ENCODE measurements at regions not wholly inside any gene's neighbourhood (a gene's known extent, or its start where the extent isn't known, plus 50 kb on each side); places are given as distances from the start of the nearest gene placed in this dataset.
A peak's percentile ranks its signal among the peaks of the same experiment; 100 is the strongest.

GRCh38 chr18:11268741-11269233, 119.4 kb upstream of the PIEZO2 start:
- H3K27ac ChIP-seq = no peak overlapping the region
- H3K9me3 Mint-ChIP-seq = peaks cover 16% of the 10 kb centered on the region
- H3K4me3 Mint-ChIP-seq = no peak overlapping the region

GRCh38 chr18:11268153-11268552, 118.8 kb upstream of the PIEZO2 start:
- Mint-ChIP-seq H3K27me3 (ENCODE audit: insufficient read depth, low read depth) (no peaks in the 10 kb centered on the region), H3K36me3 (no peaks in the 10 kb centered on the region), H3K4me1 (peaks cover 5% of the 10 kb centered on the region), H3K27ac (no peak overlapping the region), H3K4me3 (no peak overlapping the region), H3K9me3 (peaks cover 22% of the 10 kb centered on the region)
- no peak for TF ChIP-seq EZH2phosphoT487 (IDR thresholded peaks at IDR 0.05)
- TF ChIP-seq EZH2 (IDR thresholded peaks at IDR 0.05) = no peak
- no peak for TF ChIP-seq CTCF (IDR thresholded peaks at IDR 0.05)
- no peaks in the 10 kb centered on the region for H3F3A ChIP-seq (ENCODE audit: low read depth)
- H2AFZ ChIP-seq (replicated peaks) = peak overlapping the region; percentile 59
- H3K36me3 ChIP-seq = no peaks in the 10 kb centered on the region
- H3K9me3 ChIP-seq (ENCODE audit: low read depth) = peaks cover 8% of the 10 kb centered on the region
- H3K79me2 ChIP-seq (ENCODE audit: low read depth) = no peaks in the 10 kb centered on the region
- peaks cover 18% of the 10 kb centered on the region for H3K4me1 ChIP-seq
- no peak overlapping the region for H3K9ac ChIP-seq
- no peak overlapping the region for H3K27ac ChIP-seq
- DNase-seq (ENCODE audit: low spot score) = no peak
- no peak overlapping the region for H3K4me2 ChIP-seq
- no peak overlapping the region for H3K4me3 ChIP-seq
- H4K20me1 ChIP-seq (ENCODE audit: low read depth) = no peaks in the 10 kb centered on the region
- no peaks in the 10 kb centered on the region for H3K27me3 ChIP-seq

More at GRCh38 chr18:11268741-11269233, 119.4 kb upstream of the PIEZO2 start:
- Histone ChIP-seq H3K27me3 (no peaks in the 10 kb centered on the region), H3K79me2 (ENCODE audit: low read depth) (no peaks in the 10 kb centered on the region), H3K4me2 (no peak overlapping the region), H3K4me1 (peaks cover 18% of the 10 kb centered on the region), H3K9me3 (ENCODE audit: low read depth) (peaks cover 3% of the 10 kb centered on the region), H4K20me1 (ENCODE audit: low read depth) (no peaks in the 10 kb centered on the region), H3K9ac (no peak overlapping the region), H3K36me3 (no peaks in the 10 kb centered on the region), H3K4me3 (no peak overlapping the region), H2AFZ (replicated peaks) (peak overlapping the region; percentile 59), H3F3A (ENCODE audit: low read depth) (no peaks in the 10 kb centered on the region)
- peaks cover 5% of the 10 kb centered on the region for H3K4me1 Mint-ChIP-seq
- no peaks in the 10 kb centered on the region for H3K36me3 Mint-ChIP-seq
- H3K27me3 Mint-ChIP-seq (ENCODE audit: insufficient read depth, low read depth) = no peaks in the 10 kb centered on the region
- no peak for DNase-seq (ENCODE audit: low spot score)
- no peak for TF ChIP-seq EZH2 (IDR thresholded peaks at IDR 0.05)
- no peak for TF ChIP-seq CTCF (IDR thresholded peaks at IDR 0.05)
- TF ChIP-seq EZH2phosphoT487 (IDR thresholded peaks at IDR 0.05) = no peak
- no peak overlapping the region for H3K27ac Mint-ChIP-seq

GRCh38 chr18:11266781-11267480, 117.6 kb upstream of the PIEZO2 start:
- Mint-ChIP-seq H3K9me3 (peaks cover 22% of the 10 kb centered on the region), H3K27ac (no peak overlapping the region), H3K27me3 (ENCODE audit: insufficient read depth, low read depth) (no peaks in the 10 kb centered on the region), H3K36me3 (no peaks in the 10 kb centered on the region), H3K4me3 (no peak overlapping the region), H3K4me1 (peaks cover 10% of the 10 kb centered on the region)
- H3K36me3 ChIP-seq = no peaks in the 10 kb centered on the region
- no peaks in the 10 kb centered on the region for H4K20me1 ChIP-seq (ENCODE audit: low read depth)
- no peak overlapping the region for H3K4me3 ChIP-seq
- peaks cover 22% of the 10 kb centered on the region for H3K4me1 ChIP-seq
- DNase-seq (ENCODE audit: low spot score) = no peak
- peaks cover 4% of the 10 kb centered on the region for H3F3A ChIP-seq (ENCODE audit: low read depth)
- no peak overlapping the region for H3K27ac ChIP-seq
- no peak overlapping the region for H2AFZ ChIP-seq (replicated peaks)
- TF ChIP-seq EZH2phosphoT487 (IDR thresholded peaks at IDR 0.05) (no peak), EZH2 (IDR thresholded peaks at IDR 0.05) (no peak), CTCF (IDR thresholded peaks at IDR 0.05) (no peak)
- H3K9ac ChIP-seq = no peak overlapping the region
- H3K4me2 ChIP-seq = no peak overlapping the region
- H3K9me3 ChIP-seq (ENCODE audit: low read depth) = peaks cover 8% of the 10 kb centered on the region
- no peaks in the 10 kb centered on the region for H3K27me3 ChIP-seq
- H3K79me2 ChIP-seq (ENCODE audit: low read depth) = no peaks in the 10 kb centered on the region
